ENCODE measurements at regions not wholly inside any gene's neighbourhood (a gene's known extent, or its start where the extent isn't known, plus 50 kb on each side); places are given as distances from the start of the nearest gene placed in this dataset.

DNA sequence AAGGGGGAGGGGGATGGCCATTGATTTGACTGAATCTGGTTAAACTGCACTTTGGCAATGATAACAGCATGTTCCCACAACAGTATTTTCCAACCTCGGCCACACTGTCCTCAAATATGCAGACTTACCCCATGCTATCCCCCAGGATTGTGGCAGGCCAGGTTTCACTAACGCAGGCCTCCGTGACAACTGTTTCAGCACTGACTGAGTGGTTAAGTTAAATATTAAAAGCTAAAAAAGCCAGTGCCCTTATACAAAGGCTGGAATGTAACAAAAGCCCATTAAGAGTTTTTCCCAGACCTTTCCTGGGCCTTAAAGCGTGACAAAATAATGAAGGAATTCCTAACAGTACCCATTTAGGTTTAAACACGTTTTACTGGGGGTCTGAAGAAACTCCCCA lies 202.9 kb downstream of the USP25 start:
- H3K4me3 ChIP-seq (ENCODE audit: low read depth in 1 of 2, low read length in 2 of 2) = no peak overlapping the region
- H3K4me1 ChIP-seq (ENCODE audit: control insufficient read depth in 1 of 2, insufficient read depth in 2 of 2, low read length in 2 of 2) = no peaks in the 10 kb centered on the region
- no peaks in the 10 kb centered on the region for H3K36me3 ChIP-seq (ENCODE audit: control insufficient read depth in 1 of 2, insufficient read depth in 2 of 2, low read length in 2 of 2)
- no peak overlapping the region for H3K27ac ChIP-seq (ENCODE audit: low read depth, low read length)
- H3K27me3 ChIP-seq (ENCODE audit: control insufficient read depth in 1 of 2, insufficient read depth in 2 of 2, low read length in 2 of 2) = no peaks in the 10 kb centered on the region
- H3K9ac ChIP-seq (ENCODE audit: low read depth in 1 of 2, low read length in 2 of 2) = no peak overlapping the region
- no peaks in the 10 kb centered on the region for H3K9me3 ChIP-seq (ENCODE audit: control insufficient read depth in 1 of 2, low read length in 2 of 2)

DNA sequence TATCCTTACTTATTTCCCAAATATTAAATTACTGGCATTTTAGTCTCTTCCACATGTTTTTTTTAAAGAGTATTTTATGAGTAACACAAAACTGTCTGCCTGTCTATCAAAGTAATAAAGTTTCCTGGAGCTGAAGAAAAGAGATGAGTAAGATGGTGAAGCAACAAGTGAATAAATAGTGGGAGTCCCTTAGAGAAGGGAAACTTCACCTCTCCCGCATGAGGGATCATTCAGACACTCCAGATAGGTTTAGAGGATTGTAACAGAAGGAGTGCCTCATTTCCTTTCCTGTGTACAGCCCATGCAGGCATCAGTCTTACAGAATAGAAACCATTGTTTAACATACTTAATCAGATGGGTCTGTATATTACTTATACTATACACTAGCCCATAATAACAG lies 205.7 kb downstream of the USP25 start:
- no peak overlapping the region for H3K27ac ChIP-seq (ENCODE audit: low read depth, low read length)
- H3K9ac ChIP-seq (ENCODE audit: low read depth in 1 of 2, low read length in 2 of 2) = no peak overlapping the region
- H3K36me3 ChIP-seq (ENCODE audit: control insufficient read depth in 1 of 2, insufficient read depth in 2 of 2, low read length in 2 of 2) = no peaks in the 10 kb centered on the region
- no peaks in the 10 kb centered on the region for H3K9me3 ChIP-seq (ENCODE audit: control insufficient read depth in 1 of 2, low read length in 2 of 2)
- H3K27me3 ChIP-seq (ENCODE audit: control insufficient read depth in 1 of 2, insufficient read depth in 2 of 2, low read length in 2 of 2) = no peaks in the 10 kb centered on the region
- H3K4me3 ChIP-seq (ENCODE audit: low read depth in 1 of 2, low read length in 2 of 2) = no peak overlapping the region
- no peaks in the 10 kb centered on the region for H3K4me1 ChIP-seq (ENCODE audit: control insufficient read depth in 1 of 2, insufficient read depth in 2 of 2, low read length in 2 of 2)

DNA sequence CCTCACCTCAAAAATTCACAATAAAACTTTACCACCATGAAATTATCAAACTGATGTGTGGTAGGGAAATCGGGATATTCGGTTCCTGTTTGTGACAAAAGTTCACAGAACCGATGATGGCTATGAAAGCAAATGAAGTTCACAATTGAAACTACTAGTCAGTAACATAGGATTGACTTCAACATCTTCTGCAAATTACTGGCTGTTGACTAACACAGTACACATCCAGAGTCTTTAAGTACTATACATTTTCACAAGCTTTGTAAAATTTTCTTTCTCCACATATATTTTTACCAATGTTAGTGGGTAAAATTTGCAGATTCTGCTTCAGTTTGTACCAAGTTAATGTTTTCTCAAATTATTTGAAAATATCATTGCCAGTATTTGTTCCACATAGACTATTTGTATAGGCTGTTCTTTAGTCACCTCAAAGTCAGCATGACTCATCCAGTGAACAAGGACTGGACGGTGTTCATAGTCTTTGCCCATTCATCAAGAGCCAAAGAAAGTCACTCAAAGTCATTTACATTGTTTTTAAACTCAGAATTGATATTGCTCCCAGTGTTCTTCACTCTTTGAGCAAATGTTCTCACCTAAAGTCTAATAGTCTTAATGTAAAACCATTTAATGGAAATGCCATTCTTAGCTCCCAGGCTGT lies 213.4 kb downstream of the USP25 start:
- Histone ChIP-seq H3K4me3 (ENCODE audit: low read depth in 1 of 2, low read length in 2 of 2) (no peak overlapping the region), H3K36me3 (ENCODE audit: control insufficient read depth in 1 of 2, insufficient read depth in 2 of 2, low read length in 2 of 2) (no peaks in the 10 kb centered on the region), H3K9ac (ENCODE audit: low read depth in 1 of 2, low read length in 2 of 2) (no peak overlapping the region), H3K27ac (ENCODE audit: low read depth, low read length) (no peak overlapping the region), H3K27me3 (ENCODE audit: control insufficient read depth in 1 of 2, insufficient read depth in 2 of 2, low read length in 2 of 2) (no peaks in the 10 kb centered on the region), H3K4me1 (ENCODE audit: control insufficient read depth in 1 of 2, insufficient read depth in 2 of 2, low read length in 2 of 2) (no peaks in the 10 kb centered on the region), H3K9me3 (ENCODE audit: control insufficient read depth in 1 of 2, low read length in 2 of 2) (no peaks in the 10 kb centered on the region)

DNA sequence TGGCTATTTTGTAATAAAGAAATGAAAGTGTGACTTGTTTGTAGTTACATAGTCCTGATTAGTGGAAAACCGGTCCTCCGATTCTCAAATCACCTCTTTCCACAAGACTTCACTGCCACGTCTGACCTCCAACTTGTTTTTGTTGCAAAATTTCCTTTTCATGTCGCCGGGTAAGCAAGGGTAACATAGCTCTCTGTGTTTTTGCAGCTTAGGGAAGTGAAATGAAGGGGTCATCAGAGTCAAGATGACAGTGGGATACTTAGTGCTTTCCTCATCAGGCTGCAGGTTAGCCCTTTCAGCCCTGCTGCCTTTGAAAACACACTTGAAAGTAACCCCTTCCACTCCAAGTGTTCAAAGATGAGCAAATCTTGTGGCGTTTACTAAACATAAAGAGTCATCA lies 217.9 kb downstream of the USP25 start:
- H3K4me1 ChIP-seq (ENCODE audit: control insufficient read depth in 1 of 2, insufficient read depth in 2 of 2, low read length in 2 of 2) = no peaks in the 10 kb centered on the region
- H3K27me3 ChIP-seq (ENCODE audit: control insufficient read depth in 1 of 2, insufficient read depth in 2 of 2, low read length in 2 of 2) = no peaks in the 10 kb centered on the region
- no peaks in the 10 kb centered on the region for H3K36me3 ChIP-seq (ENCODE audit: control insufficient read depth in 1 of 2, insufficient read depth in 2 of 2, low read length in 2 of 2)
- H3K9me3 ChIP-seq (ENCODE audit: control insufficient read depth in 1 of 2, low read length in 2 of 2) = peaks cover 0 to 1% of the 10 kb centered on the region in 2 donors
- H3K9ac ChIP-seq (ENCODE audit: low read depth in 1 of 2, low read length in 2 of 2) = no peak overlapping the region
- H3K4me3 ChIP-seq (ENCODE audit: low read depth in 1 of 2, low read length in 2 of 2) = no peak overlapping the region
- no peak overlapping the region for H3K27ac ChIP-seq (ENCODE audit: low read depth, low read length)

DNA sequence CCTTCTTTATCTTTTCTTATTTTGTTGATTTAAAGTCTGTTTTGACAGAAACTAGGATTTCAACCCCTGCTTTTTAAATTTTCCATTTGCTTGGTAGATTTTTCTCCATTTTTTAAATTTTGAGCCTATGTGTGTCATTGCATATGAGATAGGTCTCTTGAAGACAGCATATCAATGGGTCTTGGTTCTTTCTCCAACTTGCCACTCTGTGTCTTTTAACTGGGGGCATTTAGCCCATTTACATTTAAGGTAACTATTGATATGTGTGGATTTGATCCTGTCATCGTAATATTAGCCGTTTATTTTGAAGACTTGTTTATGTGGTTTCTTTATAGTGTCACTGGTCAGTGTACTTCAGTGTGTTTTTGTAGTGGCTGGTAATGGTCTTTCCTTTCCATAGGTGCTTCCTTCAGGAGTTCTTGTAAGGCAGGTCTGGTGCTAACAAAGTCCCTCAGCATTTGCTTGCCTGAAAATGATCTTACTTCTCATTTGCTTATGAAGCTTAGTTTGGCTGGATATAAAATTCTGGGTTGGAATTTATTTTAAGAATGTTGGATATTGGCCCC lies 223.9 kb downstream of the USP25 start:
- Histone ChIP-seq H3K27ac (ENCODE audit: low read depth, low read length) (no peak overlapping the region), H3K36me3 (ENCODE audit: control insufficient read depth in 1 of 2, insufficient read depth in 2 of 2, low read length in 2 of 2) (no peaks in the 10 kb centered on the region), H3K9me3 (ENCODE audit: control insufficient read depth in 1 of 2, low read length in 2 of 2) (peaks cover 4 to 23% of the 10 kb centered on the region in 2 donors), H3K4me1 (ENCODE audit: control insufficient read depth in 1 of 2, insufficient read depth in 2 of 2, low read length in 2 of 2) (no peaks in the 10 kb centered on the region), H3K27me3 (ENCODE audit: control insufficient read depth in 1 of 2, insufficient read depth in 2 of 2, low read length in 2 of 2) (no peaks in the 10 kb centered on the region), H3K9ac (ENCODE audit: low read depth in 1 of 2, low read length in 2 of 2) (no peak overlapping the region), H3K4me3 (ENCODE audit: low read depth in 1 of 2, low read length in 2 of 2) (no peak overlapping the region)

DNA sequence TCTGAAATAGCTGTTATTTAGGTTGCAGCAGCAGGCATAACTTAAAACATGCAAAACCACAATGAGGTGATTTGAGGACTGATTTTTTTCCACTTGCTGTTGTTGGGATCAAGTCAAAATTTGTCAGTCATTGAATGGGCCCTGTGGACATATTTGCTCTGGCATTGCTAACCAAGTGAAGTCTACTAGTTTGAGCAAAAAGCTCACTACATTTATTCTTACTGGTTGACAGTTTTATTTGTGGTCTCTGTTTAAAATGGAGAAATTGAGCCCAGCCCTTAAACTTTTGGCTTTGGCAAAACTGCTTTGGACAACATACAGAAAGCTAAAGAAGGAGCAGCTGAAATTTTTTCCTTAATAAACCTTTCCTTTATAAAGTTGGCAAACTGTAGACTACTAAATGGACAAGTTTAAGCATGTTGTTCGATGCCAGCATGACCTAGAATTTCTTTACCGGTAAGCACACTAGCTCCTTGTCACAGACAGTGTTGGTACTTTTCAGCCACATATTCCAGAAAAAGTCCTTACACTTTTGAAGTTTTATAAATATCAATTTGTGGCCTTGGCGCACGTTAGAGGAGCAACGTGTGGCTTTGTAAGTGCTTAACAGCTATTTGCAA lies 234.6 kb downstream of the USP25 start:
- H3K4me1 ChIP-seq (ENCODE audit: control insufficient read depth in 1 of 2, insufficient read depth in 2 of 2, low read length in 2 of 2) = no peaks in the 10 kb centered on the region
- H3K36me3 ChIP-seq (ENCODE audit: control insufficient read depth in 1 of 2, insufficient read depth in 2 of 2, low read length in 2 of 2) = no peaks in the 10 kb centered on the region
- H3K9ac ChIP-seq (ENCODE audit: low read depth in 1 of 2, low read length in 2 of 2) = no peak overlapping the region
- no peaks in the 10 kb centered on the region for H3K9me3 ChIP-seq (ENCODE audit: control insufficient read depth in 1 of 2, low read length in 2 of 2)
- no peaks in the 10 kb centered on the region for H3K27me3 ChIP-seq (ENCODE audit: control insufficient read depth in 1 of 2, insufficient read depth in 2 of 2, low read length in 2 of 2)
- H3K4me3 ChIP-seq (ENCODE audit: low read depth in 1 of 2, low read length in 2 of 2) = no peak overlapping the region
- no peak overlapping the region for H3K27ac ChIP-seq (ENCODE audit: low read depth, low read length)

DNA sequence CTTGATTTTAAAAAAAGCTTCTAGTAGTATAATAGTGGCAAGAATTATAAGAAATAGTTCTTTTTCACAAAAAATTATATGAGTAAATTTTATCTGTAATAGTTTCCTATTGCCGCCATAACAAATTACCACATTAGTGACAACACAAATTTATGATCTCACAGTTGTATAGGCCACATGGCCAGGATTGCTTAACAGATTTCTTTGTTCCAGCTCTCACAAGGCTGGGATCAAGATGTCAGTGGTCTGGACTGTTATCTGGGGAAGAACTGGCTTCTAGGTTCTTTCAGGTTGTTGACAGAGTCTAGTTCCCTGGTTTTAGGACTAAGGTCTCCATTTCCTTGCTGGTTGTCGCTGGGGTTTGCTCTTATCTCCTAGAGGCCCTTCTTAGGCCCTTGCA lies 236.4 kb downstream of the USP25 start:
- Histone ChIP-seq H3K36me3 (ENCODE audit: control insufficient read depth in 1 of 2, insufficient read depth in 2 of 2, low read length in 2 of 2) (no peaks in the 10 kb centered on the region), H3K4me1 (ENCODE audit: control insufficient read depth in 1 of 2, insufficient read depth in 2 of 2, low read length in 2 of 2) (no peaks in the 10 kb centered on the region)

DNA sequence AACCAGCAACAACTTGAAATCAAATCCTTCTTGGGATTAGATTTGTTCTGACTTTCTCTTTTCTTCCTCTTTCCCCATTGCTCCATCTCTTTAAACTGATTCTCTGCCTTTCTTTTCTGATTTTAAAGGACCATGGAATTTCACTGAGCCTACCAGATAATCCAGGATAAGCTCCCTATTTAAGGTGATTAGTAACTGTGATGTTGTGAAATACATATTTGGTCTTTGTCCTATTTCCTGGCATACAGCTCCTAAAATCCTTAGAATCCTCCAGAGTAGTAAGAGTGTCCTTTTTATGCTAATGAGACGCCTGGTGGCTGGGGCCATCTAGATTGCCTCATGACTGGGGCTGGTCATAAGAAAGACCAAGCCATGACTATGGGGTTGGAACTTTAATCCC lies 236.9 kb downstream of the USP25 start:
- Histone ChIP-seq H3K4me3 (ENCODE audit: low read depth in 1 of 2, low read length in 2 of 2) (no peak overlapping the region), H3K36me3 (ENCODE audit: control insufficient read depth in 1 of 2, insufficient read depth in 2 of 2, low read length in 2 of 2) (no peaks in the 10 kb centered on the region), H3K27ac (ENCODE audit: low read depth, low read length) (no peak overlapping the region), H3K9me3 (ENCODE audit: control insufficient read depth in 1 of 2, low read length in 2 of 2) (no peaks in the 10 kb centered on the region), H3K4me1 (ENCODE audit: control insufficient read depth in 1 of 2, insufficient read depth in 2 of 2, low read length in 2 of 2) (no peaks in the 10 kb centered on the region), H3K9ac (ENCODE audit: low read depth in 1 of 2, low read length in 2 of 2) (no peak overlapping the region), H3K27me3 (ENCODE audit: control insufficient read depth in 1 of 2, insufficient read depth in 2 of 2, low read length in 2 of 2) (no peaks in the 10 kb centered on the region)

More for the DNA sequence above, 236.4 kb downstream of the USP25 start:
- no peak overlapping the region for H3K9ac ChIP-seq (ENCODE audit: low read depth in 1 of 2, low read length in 2 of 2)
- H3K27me3 ChIP-seq (ENCODE audit: control insufficient read depth in 1 of 2, insufficient read depth in 2 of 2, low read length in 2 of 2) = no peaks in the 10 kb centered on the region
- no peak overlapping the region for H3K4me3 ChIP-seq (ENCODE audit: low read depth in 1 of 2, low read length in 2 of 2)
- H3K9me3 ChIP-seq (ENCODE audit: control insufficient read depth in 1 of 2, low read length in 2 of 2) = no peaks in the 10 kb centered on the region
- no peak overlapping the region for H3K27ac ChIP-seq (ENCODE audit: low read depth, low read length)

DNA sequence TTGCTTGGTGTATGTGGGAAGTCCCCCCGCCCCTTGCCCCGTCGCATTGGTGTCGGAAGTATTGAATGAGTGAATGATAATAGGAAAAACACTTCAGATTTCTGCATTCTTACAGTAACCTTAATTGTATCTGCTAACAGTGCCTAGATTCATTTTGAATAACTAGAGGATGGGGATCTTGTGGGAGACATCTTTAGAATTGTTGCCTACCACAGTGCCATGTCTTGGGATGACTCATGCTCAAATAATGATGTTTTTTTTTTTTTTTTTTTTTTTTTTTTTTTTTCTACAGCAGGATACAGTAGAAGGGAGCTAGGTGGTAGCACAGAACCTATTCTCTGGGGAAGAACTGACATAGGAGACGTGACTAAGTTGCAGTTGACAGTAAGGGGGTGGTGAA lies 237.9 kb downstream of the USP25 start:
- Histone ChIP-seq H3K27ac (ENCODE audit: low read depth, low read length) (no peak overlapping the region), H3K27me3 (ENCODE audit: control insufficient read depth in 1 of 2, insufficient read depth in 2 of 2, low read length in 2 of 2) (no peaks in the 10 kb centered on the region), H3K4me3 (ENCODE audit: low read depth in 1 of 2, low read length in 2 of 2) (no peak overlapping the region), H3K4me1 (ENCODE audit: control insufficient read depth in 1 of 2, insufficient read depth in 2 of 2, low read length in 2 of 2) (no peaks in the 10 kb centered on the region), H3K9ac (ENCODE audit: low read depth in 1 of 2, low read length in 2 of 2) (no peak overlapping the region), H3K36me3 (ENCODE audit: control insufficient read depth in 1 of 2, insufficient read depth in 2 of 2, low read length in 2 of 2) (no peaks in the 10 kb centered on the region), H3K9me3 (ENCODE audit: control insufficient read depth in 1 of 2, low read length in 2 of 2) (no peaks in the 10 kb centered on the region)

DNA sequence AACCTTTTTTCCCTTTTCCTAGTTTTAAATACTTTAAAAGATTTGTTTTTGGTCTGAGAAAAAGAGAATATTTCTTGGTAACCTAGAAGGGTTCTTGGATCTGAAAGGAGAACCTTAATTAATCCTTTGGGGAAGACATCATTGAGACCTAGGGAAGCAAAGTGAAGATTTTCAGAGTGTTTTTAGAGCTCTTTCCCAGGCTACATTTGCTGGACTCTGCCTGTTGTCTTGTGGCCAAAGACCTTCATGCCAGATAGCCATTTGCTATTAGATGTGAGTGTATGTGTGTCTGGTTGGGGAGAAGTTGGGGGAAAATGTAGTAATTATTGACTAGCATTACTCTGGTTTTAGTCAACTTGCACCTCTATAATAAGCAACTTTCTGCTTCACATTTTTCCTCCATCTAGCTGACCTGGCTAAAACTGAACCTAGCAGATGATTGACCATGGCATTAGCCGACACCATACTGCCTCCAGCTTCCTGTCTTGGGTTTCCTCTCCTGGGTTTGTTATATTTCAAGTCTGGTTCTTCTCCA lies 239.1 kb downstream of the USP25 start:
- no peak overlapping the region for H3K9ac ChIP-seq (ENCODE audit: low read depth in 1 of 2, low read length in 2 of 2)
- H3K4me3 ChIP-seq (ENCODE audit: low read depth in 1 of 2, low read length in 2 of 2) = no peak overlapping the region
- H3K27me3 ChIP-seq (ENCODE audit: control insufficient read depth in 1 of 2, insufficient read depth in 2 of 2, low read length in 2 of 2) = no peaks in the 10 kb centered on the region
- no peak overlapping the region for H3K27ac ChIP-seq (ENCODE audit: low read depth, low read length)
- no peaks in the 10 kb centered on the region for H3K36me3 ChIP-seq (ENCODE audit: control insufficient read depth in 1 of 2, insufficient read depth in 2 of 2, low read length in 2 of 2)
- H3K4me1 ChIP-seq (ENCODE audit: control insufficient read depth in 1 of 2, insufficient read depth in 2 of 2, low read length in 2 of 2) = no peaks in the 10 kb centered on the region
- no peaks in the 10 kb centered on the region for H3K9me3 ChIP-seq (ENCODE audit: control insufficient read depth in 1 of 2, low read length in 2 of 2)

Measured in duodenal mucosa (tissue), 2 donors.